Tibial nerve (tissue), 4 donors: ENCODE measurements at regions not wholly inside any gene's neighbourhood (a gene's known extent, or its start where the extent isn't known, plus 50 kb on each side); places are given as distances from the start of the nearest gene placed in this dataset.

Experiments
- DNase-seq, 2 donors: peaks; one replicate each; pipeline ENCODE4 v3.0.0-alpha.2; 2019; ENCODE audit warnings: low spot score in 2 of 2
- H3K27ac ChIP-seq, 4 donors: fragments of 200-600 bp; sonication (generic) in 3 of 4; one replicate each; pipeline ENCODE4 v1.5.1; 2017 to 2019; ENCODE audit warnings: mild to moderate bottlenecking in 1 of 4
- H3K27me3 ChIP-seq, 2 donors: fragments of 200-600 bp; sonication (generic) in 1 of 2; one replicate each; pipeline versions ENCODE4 v1.5.1 to v1.6.0; 2017 to 2019
- H3K36me3 ChIP-seq, 3 donors: fragments of 200-600 bp; sonication (generic); one replicate each; pipeline ENCODE4 v1.5.1; 2018 to 2019
- H3K4me1 ChIP-seq, 4 donors: fragments of 200-600 bp; sonication (generic) in 3 of 4; one replicate each; pipeline ENCODE4 v1.5.1; 2017 to 2019
- H3K4me3 ChIP-seq, 4 donors: fragments of 200-600 bp; sonication (generic) in 3 of 4; one replicate each; pipeline ENCODE4 v1.5.1; 2017 to 2019; ENCODE audit warnings: mild to moderate bottlenecking in 1 of 4, moderate library complexity in 1 of 4
- H3K9me3 ChIP-seq, 4 donors: fragments of 200-600 bp; sonication (generic) in 3 of 4; one replicate each; pipeline ENCODE4 v1.5.1; 2017 to 2019
- CTCF ChIP-seq, 5 experiments: fragments of 200-600 bp in 3 of 5; fragments of 450-650 bp in 2 of 5; sonication (generic) in 3 of 5; IDR thresholded peaks; one replicate each; pipeline ENCODE4 v1.5.1; 2016 to 2019; ENCODE audit warnings: antibody characterized with exemption in 5 of 5, mild to moderate bottlenecking in 3 of 5, moderate library complexity in 2 of 5
- EP300 ChIP-seq, 2 donors: sonication (generic); formaldehyde crosslinking; IDR thresholded peaks; one replicate each; pipeline ENCODE4 v1.6.1; 2017; ENCODE audit warnings: antibody characterized with exemption in 2 of 2, mild to moderate bottlenecking in 1 of 2
- POLR2A ChIP-seq, 2 donors: fragments of 450-650 bp; IDR thresholded peaks; one replicate each; pipeline ENCODE4 v1.6.1; 2017; ENCODE audit warnings: antibody characterized with exemption in 2 of 2, mild to moderate bottlenecking in 2 of 2, moderate library complexity in 2 of 2
- WGBS, 2 donors: methylation state at CpG; one replicate each; pipeline ENCODE4 v1.1.5; 2018; 5-methylcytosine and 5-hydroxymethylcytosine counted together

- 94 to 95% methylated on average over 8 of the region's 8 CpGs for WGBS, 2 donors
- Histone ChIP-seq H3K27ac (no peak overlapping the region), H3K36me3 (no peaks in the 10 kb centered on the region), H3K4me1 (no peaks in the 10 kb centered on the region), H3K4me3 (no peak overlapping the region), H3K27me3 (peaks cover 0 to 20% of the 10 kb centered on the region in 2 donors), H3K9me3 (no peaks in the 10 kb centered on the region)
- DNase-seq: no peak
- TF ChIP-seq CTCF (IDR thresholded peaks at IDR 0.05) (no peak), POLR2A (IDR thresholded peaks at IDR 0.05) (no peak), EP300 (IDR thresholded peaks at IDR 0.05) (no peak)
Observed at GRCh38 chrX:2576793-2577192, 76.0 kb upstream of the DHRSX start.

DNA sequence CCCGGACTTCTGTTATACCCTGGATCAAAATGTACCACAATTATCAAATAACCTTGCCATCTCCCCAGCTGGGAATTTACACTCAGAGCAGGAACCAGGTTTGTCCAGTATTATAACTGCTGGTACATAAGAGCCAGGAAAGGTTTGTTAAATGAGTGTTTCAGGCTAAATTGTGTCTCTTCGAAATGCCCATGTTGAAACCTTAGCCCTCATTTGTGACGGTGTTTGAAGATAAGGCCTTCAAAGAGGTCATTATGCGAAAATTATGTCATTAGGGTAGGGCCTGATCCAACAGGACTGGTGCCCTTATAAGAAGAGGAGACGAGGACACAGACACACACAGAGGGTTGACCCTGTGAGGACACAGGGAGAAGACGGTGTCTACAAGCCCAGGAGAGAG lies 73.5 kb upstream of the DHRSX start:
- no peaks in the 10 kb centered on the region for H3K4me1 ChIP-seq
- H3K4me3 ChIP-seq: no peak overlapping the region
- no peak for TF ChIP-seq EP300 (IDR thresholded peaks at IDR 0.05)
- H3K36me3 ChIP-seq: no peaks in the 10 kb centered on the region
- no peaks in the 10 kb centered on the region for H3K9me3 ChIP-seq
- H3K27me3 ChIP-seq: no peaks in the 10 kb centered on the region
- 88 to 91% methylated on average over 6 of the region's 6 CpGs for WGBS, 2 donors
- no peak overlapping the region for H3K27ac ChIP-seq
- DNase-seq: no peak

GRCh38 chrX:2572740-2573139 lies 72.0 kb upstream of the DHRSX start:
- no peak for DNase-seq
- WGBS, 2 donors: 73 to 74% methylated on average over 7 of the region's 7 CpGs
- no peaks in the 10 kb centered on the region for H3K9me3 ChIP-seq
- H3K27ac ChIP-seq: no peak overlapping the region
- H3K27me3 ChIP-seq: no peaks in the 10 kb centered on the region
- no peak for TF ChIP-seq EP300 (IDR thresholded peaks at IDR 0.05)
- no peak for TF ChIP-seq CTCF (IDR thresholded peaks at IDR 0.05)
- no peak for TF ChIP-seq POLR2A (IDR thresholded peaks at IDR 0.05)
- no peaks in the 10 kb centered on the region for H3K4me1 ChIP-seq
- no peak overlapping the region for H3K4me3 ChIP-seq
- H3K36me3 ChIP-seq: no peaks in the 10 kb centered on the region

- TF ChIP-seq CTCF (IDR thresholded peaks at IDR 0.05) (no peak), POLR2A (IDR thresholded peaks at IDR 0.05) (no peak), EP300 (IDR thresholded peaks at IDR 0.05) (no peak)
Observed at GRCh38 chrX:2568125-2568524, 67.3 kb upstream of the DHRSX start.

GRCh38 chrX:2566055-2566454 lies 65.3 kb upstream of the DHRSX start:
- no peak overlapping the region for H3K27ac ChIP-seq
- H3K36me3 ChIP-seq: peaks cover 0 to 12% (median 0%) of the 10 kb centered on the region in 3 donors
- H3K4me1 ChIP-seq: no peaks in the 10 kb centered on the region
- H3K4me3 ChIP-seq: no peak overlapping the region
- DNase-seq: no peak
- no peak for TF ChIP-seq EP300 (IDR thresholded peaks at IDR 0.05)
- no peak for TF ChIP-seq CTCF (IDR thresholded peaks at IDR 0.05)
- no peak for TF ChIP-seq POLR2A (IDR thresholded peaks at IDR 0.05)
- H3K9me3 ChIP-seq: no peaks in the 10 kb centered on the region
- H3K27me3 ChIP-seq: no peaks in the 10 kb centered on the region
- WGBS, 2 donors: 76 to 79% methylated on average over 8 of the region's 8 CpGs

More at GRCh38 chrX:2568125-2568524, 67.3 kb upstream of the DHRSX start:
- no peaks in the 10 kb centered on the region for H3K27me3 ChIP-seq
- no peak overlapping the region for H3K4me3 ChIP-seq
- WGBS, 2 donors: 88% methylated on average over 6 of the region's 6 CpGs
- DNase-seq: no peak
- no peaks in the 10 kb centered on the region for H3K9me3 ChIP-seq
- no peaks in the 10 kb centered on the region for H3K4me1 ChIP-seq
- H3K27ac ChIP-seq: no peak overlapping the region
- H3K36me3 ChIP-seq: peaks cover 0 to 12% (median 0%) of the 10 kb centered on the region in 3 donors

DNA sequence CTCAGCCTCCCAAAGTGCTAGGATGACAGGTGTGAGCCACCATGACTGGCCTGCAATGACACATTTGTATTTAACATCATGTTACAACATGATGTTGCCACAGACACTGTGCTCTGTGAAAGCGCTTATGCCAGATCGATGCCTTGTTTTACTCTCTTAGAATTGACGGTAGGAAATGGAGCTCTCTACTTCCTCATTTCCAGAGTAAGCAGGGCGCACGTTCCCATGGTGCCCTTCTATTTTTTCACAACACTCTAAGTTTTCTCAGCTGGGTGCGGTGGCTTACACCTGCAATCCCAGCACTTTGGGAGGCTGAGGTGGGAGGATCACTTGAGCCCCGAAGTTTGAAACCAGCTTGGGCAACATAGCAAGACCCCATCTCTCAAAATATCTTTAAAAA lies 60.7 kb upstream of the DHRSX start:
- Histone ChIP-seq H3K4me3 (no peak overlapping the region), H3K9me3 (no peaks in the 10 kb centered on the region), H3K27ac (no peak overlapping the region), H3K4me1 (no peaks in the 10 kb centered on the region), H3K36me3 (peaks cover 0 to 5% (median 0%) of the 10 kb centered on the region in 3 donors), H3K27me3 (no peaks in the 10 kb centered on the region)
- 80 to 84% methylated on average over 7 of the region's 7 CpGs for WGBS, 2 donors
- no peak for DNase-seq
- TF ChIP-seq CTCF (IDR thresholded peaks at IDR 0.05) (no peak), POLR2A (IDR thresholded peaks at IDR 0.05) (no peak), EP300 (IDR thresholded peaks at IDR 0.05) (no peak)
